Activated CD8-positive, alpha-beta T cell treated with anti-CD3 and anti-CD28 coated beads for 36 hours (primary cell): ENCODE measurements at regions not wholly inside any gene's neighbourhood (a gene's known extent, or its start where the extent isn't known, plus 50 kb on each side); places are given as distances from the start of the nearest gene placed in this dataset.

Experiments used
- ATAC-seq: fragments of 200-7000 bp; cut with Tn5 transposase; one replicate; pipeline ENCODE4 v1.10.0; 2021; ENCODE audit warnings: mild to moderate bottlenecking, moderate library complexity
- CTCF ChIA-PET: fragments of 350-600 bp; sonication (Branson Sonifier 250); formaldehyde crosslinking; loops from one replicate; lab custom pipeline; 2021; ENCODE audit warnings: antibody characterized with exemption; lab: Charles Lee
- POLR2A ChIA-PET: fragments of 350-600 bp; sonication (Branson Sonifier 250); formaldehyde crosslinking; loops from one replicate; lab custom pipeline; 2021; ENCODE audit warnings: antibody characterized with exemption; lab: Charles Lee
- DNase-seq: peaks from one replicate; pipeline ENCODE4 v3.0.0-alpha.2; 2020
- H3K27ac Mint-ChIP-seq: one replicate; pipeline ENCODE4 v1.8.0; 2021; ENCODE audit warnings: mild to moderate bottlenecking, mixed read lengths
- H3K27me3 Mint-ChIP-seq: one replicate; pipeline ENCODE4 v1.8.0; 2021; ENCODE audit warnings: mixed read lengths
- H3K36me3 Mint-ChIP-seq: one replicate; pipeline ENCODE4 v1.8.0; 2021; ENCODE audit warnings: low read depth, mixed read lengths
- H3K4me1 Mint-ChIP-seq: one replicate; pipeline ENCODE4 v1.8.0; 2021; ENCODE audit warnings: low read depth, mixed read lengths
- H3K4me3 Mint-ChIP-seq: one replicate; pipeline ENCODE4 v1.8.0; 2021; ENCODE audit warnings: mild to moderate bottlenecking, moderate library complexity, mixed read lengths
- H3K9me3 Mint-ChIP-seq: one replicate; pipeline ENCODE4 v1.8.0; 2021; ENCODE audit warnings: mixed read lengths
- CTCF ChIP-seq: fragments of 200-600 bp; IDR thresholded peaks from one replicate; pipeline ENCODE4 v1.8.0; 2022; ENCODE audit warnings: antibody characterized with exemption, mild to moderate bottlenecking
- intact Hi-C: fragments of 100-400 bp; cut with micrococcal nuclease; formaldehyde crosslinking; loops from one replicate; pipeline ENCODE4 v1.10.0; 2022

DNA sequence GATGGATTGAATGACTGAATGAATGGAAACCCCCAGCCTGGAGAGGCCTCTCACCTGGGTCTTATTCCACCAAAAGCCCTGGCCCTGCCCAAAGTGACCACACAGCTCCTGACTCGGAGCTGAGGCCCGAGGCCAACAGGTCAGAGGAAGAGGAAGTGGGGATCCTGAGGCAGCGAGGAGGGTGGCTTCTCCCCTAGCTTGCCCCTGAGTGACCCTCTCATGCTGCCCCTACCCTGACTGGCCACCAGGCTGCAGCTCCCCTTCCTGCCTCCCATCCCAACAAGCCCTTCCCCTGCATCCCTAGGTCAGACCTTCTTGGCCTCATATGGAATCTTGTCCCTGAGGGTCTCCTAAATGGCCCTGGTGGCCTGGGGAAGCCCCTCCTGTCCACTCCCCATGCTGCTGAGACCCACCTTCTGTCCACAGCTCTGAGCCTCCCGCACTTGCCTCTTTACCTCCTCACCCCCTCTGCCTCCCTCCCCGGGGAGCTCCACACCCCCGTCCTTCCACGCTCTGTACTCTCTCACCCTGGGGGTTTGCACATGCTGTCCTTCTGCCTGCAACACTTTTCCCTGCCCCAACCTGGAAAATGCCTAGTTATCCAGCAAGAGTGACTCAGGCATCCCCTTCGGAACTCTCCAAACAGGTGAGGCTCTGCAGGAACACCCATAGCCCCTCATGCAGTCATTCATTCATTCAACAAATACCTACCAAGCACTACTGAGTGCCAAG, 134.8 kb upstream of the HDAC4 start:
- Mint-ChIP-seq H3K4me3 (no peak overlapping the region), H3K27me3 (peaks cover 5% of the 10 kb centered on the region), H3K9me3 (peaks cover 4% of the 10 kb centered on the region), H3K4me1 (peaks cover 4% of the 10 kb centered on the region), H3K36me3 (no peaks in the 10 kb centered on the region), H3K27ac (no peak overlapping the region)
- POLR2A ChIA-PET, result no interaction called here
- CTCF ChIA-PET, result no interaction called here
- ATAC-seq, result no peak
- intact Hi-C loops, result no loop called here
- no peak for DNase-seq
- TF ChIP-seq CTCF, result no peak

GRCh38 chr2:239534581-239535412, 134.0 kb upstream of the HDAC4 start:
- no peak for TF ChIP-seq CTCF
- H3K4me3 Mint-ChIP-seq, result no peak overlapping the region
- H3K27ac Mint-ChIP-seq, result no peak overlapping the region
- ChIA-PET CTCF (no interaction called here), POLR2A (no interaction called here)
- peaks cover 2% of the 10 kb centered on the region for H3K27me3 Mint-ChIP-seq
- intact Hi-C loops, result no loop called here
- no peaks in the 10 kb centered on the region for H3K36me3 Mint-ChIP-seq
- ATAC-seq, result no peak
- H3K4me1 Mint-ChIP-seq, result no peaks in the 10 kb centered on the region
- DNase-seq, result no peak
- H3K9me3 Mint-ChIP-seq, result peaks cover 4% of the 10 kb centered on the region

- ATAC-seq (no peak), DNase-seq (no peak)
- TF ChIP-seq CTCF, result no peak
- H3K4me1 Mint-ChIP-seq, result no peaks in the 10 kb centered on the region
- H3K9me3 Mint-ChIP-seq, result peaks cover 4% of the 10 kb centered on the region
- CTCF ChIA-PET, result no interaction called here
- H3K27me3 Mint-ChIP-seq, result peaks cover 2% of the 10 kb centered on the region
- H3K4me3 Mint-ChIP-seq, result no peak overlapping the region
- intact Hi-C loops, result no loop called here
- POLR2A ChIA-PET, result no interaction called here
- no peak overlapping the region for H3K27ac Mint-ChIP-seq
- H3K36me3 Mint-ChIP-seq, result no peaks in the 10 kb centered on the region
Observed at GRCh38 chr2:239533569-239534316, 132.9 kb upstream of the HDAC4 start.

GRCh38 chr2:239532859-239533258, 132.0 kb upstream of the HDAC4 start:
- Mint-ChIP-seq H3K4me3 (no peak overlapping the region), H3K4me1 (no peaks in the 10 kb centered on the region), H3K27me3 (peaks cover 2% of the 10 kb centered on the region), H3K9me3 (peaks cover 4% of the 10 kb centered on the region), H3K36me3 (no peaks in the 10 kb centered on the region), H3K27ac (no peak overlapping the region)
- no peak for DNase-seq
- ATAC-seq, result no peak
- intact Hi-C loops, result no loop called here
- POLR2A ChIA-PET, result no interaction called here
- no peak for TF ChIP-seq CTCF
- CTCF ChIA-PET, result no interaction called here
